Retina (tissue), 1 donor: ENCODE measurements at regions not wholly inside any gene's neighbourhood (a gene's known extent, or its start where the extent isn't known, plus 50 kb on each side); places are given as distances from the start of the nearest gene placed in this dataset.
"Not testable (repeated sequence)": the region's sequence is repeated elsewhere in the genome, so short reads cannot be mapped to it uniquely, and the experiment has no call there.

Experiments
- DNase-seq: peaks from one replicate; pipeline ENCODE4 v3.0.0-alpha.2; 2016

- no peak for DNase-seq
These were observed 50.8 kb upstream of the BOD1L1 start for GRCh38 chr4:13678186-13678924.

DNA sequence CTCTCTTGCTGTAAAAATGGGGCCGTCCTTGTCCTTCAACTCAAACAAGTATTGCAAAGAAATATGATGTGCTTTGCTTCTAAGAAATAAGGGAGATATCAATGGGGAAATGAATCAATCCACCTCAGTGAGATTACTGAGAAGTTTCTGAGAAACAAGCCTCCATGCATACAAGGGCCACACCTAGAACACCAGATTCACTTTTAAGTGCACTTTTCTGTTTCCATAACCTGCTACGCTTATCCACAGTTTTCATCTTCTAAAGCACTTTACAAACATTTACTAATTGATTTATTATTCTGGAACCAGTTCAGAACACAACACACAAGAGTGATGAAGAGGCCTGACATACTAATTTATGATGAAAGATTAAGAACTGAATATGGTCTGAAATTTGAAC, 54.0 kb upstream of the BOD1L1 start:
- DNase-seq = no peak

GRCh38 chr4:13694256-13694655, 66.7 kb upstream of the BOD1L1 start:
- no peak for DNase-seq

DNA sequence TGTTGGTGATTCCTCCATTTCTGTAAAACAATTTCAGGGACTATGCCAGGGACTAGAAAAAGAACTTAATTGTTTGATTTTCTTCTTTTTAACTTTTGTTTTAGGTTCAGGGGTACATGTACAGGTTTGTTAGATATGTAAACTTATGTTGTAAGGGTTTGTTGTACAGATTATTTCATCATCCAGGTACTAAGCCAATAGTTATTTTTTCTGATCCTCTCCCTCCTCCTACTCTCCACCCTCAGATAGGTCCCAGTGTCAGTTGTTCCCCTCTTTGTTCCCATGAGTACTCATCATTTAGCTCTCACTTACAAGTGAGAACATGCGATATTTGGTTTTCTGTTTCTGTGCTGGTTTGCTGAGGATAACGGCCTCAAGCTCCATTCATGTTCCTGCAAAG, 70.8 kb upstream of the BOD1L1 start:
- no peak for DNase-seq

DNA sequence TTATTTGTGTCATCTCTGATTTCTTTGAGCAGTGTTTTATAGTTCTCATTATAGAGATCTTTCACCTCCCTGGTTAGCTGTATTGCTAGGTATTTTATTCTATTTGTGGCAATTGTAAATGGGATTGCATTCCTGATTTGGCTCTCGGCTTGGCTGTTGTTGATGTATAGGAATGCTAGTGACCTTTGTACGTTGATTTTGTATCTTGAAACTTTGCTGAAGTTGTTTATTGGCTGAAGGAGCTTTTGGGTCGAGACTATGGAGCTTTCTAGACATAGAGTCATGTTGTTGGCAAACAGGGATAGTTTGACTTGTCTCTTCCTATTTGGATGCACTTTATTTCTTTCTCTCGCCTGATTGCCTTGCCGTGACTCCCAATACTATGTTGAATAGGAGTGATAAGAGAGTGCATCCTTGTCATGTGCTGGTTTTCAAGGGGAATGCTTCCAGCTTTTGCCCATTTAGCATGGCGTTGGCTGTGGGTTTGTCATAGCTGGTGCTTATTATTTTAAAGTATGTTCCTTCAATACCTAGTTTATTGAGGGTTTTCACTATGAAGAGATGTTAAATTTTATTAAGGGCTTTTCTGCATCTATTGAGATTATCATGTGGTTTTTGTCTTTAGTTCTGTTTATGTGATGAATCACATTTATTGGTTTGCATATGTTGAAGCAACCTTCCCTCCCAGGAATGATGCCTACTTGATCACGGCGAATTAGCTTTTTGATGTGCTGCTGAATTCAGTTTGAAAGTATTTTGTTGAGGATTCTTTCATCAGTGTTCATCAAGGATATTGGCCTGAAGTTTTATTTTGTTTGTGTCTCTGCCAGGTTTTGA, 72.7 kb upstream of the BOD1L1 start:
- DNase-seq = no peak

GRCh38 chr4:13700858-13701140, 73.3 kb upstream of the BOD1L1 start:
- DNase-seq = not testable (repeated sequence)

DNA sequence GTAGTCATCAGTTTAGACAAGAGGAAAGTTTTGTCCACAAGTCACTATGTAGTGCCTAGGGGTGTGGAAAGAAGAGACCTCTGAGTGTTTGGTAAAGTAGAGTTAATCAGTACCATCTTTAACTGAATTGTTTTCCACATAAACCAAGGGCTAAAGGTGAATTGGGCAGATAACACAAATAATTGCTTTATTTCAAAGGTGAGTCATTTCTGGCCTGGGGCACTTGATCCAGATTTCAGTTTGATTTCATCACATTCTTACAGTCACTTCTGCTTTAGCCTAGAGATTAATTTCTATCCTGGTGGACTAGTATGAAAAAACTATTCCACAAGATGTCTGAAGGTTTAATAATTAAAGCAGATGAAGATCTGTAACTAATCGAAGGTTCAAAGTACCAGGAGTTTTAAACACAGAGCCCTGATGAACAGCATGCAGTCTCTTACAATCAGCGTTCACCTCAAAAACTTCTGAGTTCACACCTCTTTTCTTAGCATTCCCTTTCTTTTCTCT, 74.5 kb upstream of the BOD1L1 start:
- no peak for DNase-seq

DNA sequence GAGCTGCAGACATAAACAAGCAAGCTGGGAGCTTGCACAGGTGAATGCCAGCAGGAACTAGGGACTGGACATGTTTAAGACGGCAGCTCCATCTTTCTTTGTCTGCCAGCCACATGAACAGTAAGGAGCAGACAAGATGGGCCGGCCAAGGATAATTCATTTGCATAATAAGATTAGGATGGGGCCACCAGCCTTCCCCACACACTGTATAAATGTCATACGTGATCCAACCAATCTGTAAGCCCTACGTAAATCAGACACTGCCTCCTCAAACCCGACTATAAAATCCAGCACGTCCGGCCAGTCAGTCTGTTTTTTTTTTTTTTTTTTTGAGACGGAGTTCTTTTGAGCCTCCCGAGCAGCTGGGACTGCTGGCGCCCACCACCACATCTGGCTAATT, 75.6 kb upstream of the BOD1L1 start:
- no peak for DNase-seq

DNA sequence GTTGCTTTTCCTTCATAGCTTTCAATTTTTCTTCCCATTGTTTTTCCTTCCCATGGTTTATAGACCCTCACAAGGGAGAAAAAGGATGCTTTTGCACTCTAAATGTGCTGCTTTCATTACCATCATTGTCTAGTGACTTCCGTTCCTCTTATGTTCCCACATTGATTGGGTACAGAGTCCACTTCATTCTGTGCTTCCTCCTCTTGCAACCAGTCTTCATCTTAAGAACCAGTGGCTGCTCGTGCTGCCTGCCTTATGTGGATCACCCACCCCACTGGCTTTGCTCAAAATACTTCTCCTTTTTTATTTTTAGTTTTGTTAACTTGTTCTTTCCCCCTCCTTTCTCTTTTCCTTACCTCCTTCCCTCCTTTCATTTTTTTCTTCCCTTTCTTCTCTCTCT, 76.5 kb upstream of the BOD1L1 start:
- DNase-seq = no peak

- DNase-seq = no peak
These were observed 77.2 kb upstream of the BOD1L1 start for GRCh38 chr4:13704761-13705160.

GRCh38 chr4:13705521-13706041, 78.1 kb upstream of the BOD1L1 start:
- peak; percentile 40 for DNase-seq

GRCh38 chr4:13706120-13706519, 78.6 kb upstream of the BOD1L1 start:
- no peak for DNase-seq

- DNase-seq = no peak
These were observed 79.2 kb upstream of the BOD1L1 start for GRCh38 chr4:13706716-13707115.

DNA sequence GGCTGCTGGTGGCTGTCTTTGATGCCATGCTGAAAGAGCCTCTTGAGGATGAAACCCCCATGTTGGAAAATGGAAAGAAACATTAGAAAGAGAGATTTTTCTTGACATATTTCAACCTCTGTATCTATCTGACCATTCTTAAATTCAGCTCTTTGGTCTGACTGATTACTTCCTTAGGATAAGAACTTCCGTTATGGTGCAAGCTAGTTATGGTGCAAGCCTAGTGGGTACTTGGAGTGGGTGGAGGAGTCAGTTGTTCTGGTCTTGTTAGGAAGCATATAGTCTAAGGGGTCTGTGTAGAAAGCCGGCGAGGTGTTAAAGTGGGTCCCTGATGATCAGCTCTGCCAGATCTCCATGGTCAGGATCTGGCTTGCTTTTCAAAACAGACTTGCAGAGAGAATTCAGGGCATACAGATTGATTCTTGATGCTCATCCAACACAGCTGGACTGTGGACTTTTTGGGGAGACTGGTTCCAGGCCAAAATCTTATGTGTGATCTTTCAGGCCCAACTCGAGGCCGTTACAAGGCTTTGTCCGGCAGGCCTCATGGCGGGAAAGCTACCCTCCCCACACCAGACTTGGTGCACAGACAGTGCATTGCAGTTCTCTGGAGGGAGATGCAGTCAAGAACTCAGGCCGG, 82.8 kb upstream of the BOD1L1 start:
- no peak for DNase-seq

GRCh38 chr4:13711233-13711785, 83.8 kb upstream of the BOD1L1 start:
- no peak for DNase-seq

- no peak for DNase-seq
These were observed 94.4 kb upstream of the BOD1L1 start for GRCh38 chr4:13721894-13722293.

GRCh38 chr4:13722649-13723048, 95.1 kb upstream of the BOD1L1 start:
- DNase-seq = no peak

- no peak for DNase-seq
These were observed 101.2 kb upstream of the BOD1L1 start for GRCh38 chr4:13728761-13729160.

DNA sequence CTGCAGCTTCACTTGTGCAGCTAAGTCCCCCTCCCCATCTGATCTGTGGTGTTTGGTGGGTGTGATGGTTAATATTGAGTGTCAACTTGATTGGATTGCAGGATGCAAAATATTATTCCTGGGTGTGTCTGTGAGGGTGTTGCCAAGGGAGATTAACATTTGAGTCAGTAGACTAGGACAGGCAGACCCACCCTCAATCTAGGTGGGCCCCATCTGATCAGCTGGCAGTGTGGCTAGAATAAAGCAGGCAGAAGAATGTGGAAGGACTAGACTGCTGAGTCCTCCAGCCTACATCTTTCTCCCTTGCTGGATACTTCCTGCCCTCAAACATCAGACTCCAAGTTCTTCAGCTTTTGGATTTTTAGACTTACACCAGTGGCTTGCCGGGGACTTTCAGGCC, 103.5 kb upstream of the BOD1L1 start:
- DNase-seq = no peak

GRCh38 chr4:13733817-13734216, 106.3 kb upstream of the BOD1L1 start:
- no peak for DNase-seq

GRCh38 chr4:13750594-13750993, 123.1 kb upstream of the BOD1L1 start:
- DNase-seq = no peak

GRCh38 chr4:13761581-13761980, 134.1 kb upstream of the BOD1L1 start:
- not testable (repeated sequence) for DNase-seq

DNA sequence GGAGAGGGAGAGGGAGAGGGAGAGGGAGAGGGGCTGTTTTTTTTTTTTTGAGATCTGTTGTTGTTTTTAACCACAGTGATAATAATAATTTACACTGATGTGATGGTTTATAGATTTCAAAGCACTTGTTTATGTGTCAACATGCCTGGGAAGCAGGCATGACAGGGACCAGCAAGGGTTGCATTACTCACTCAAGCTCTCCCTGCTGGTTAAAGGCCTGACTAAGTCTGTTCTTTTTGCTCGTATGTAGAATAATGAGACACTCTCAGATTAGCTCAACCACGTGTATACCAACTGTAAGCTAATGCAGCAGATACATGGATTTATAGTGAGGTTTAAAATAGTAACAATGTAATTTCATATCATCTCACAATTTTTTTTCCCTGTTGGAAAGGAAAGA, 134.6 kb upstream of the BOD1L1 start:
- no peak for DNase-seq
